ENCODE measurements at regions not wholly inside any gene's neighbourhood (a gene's known extent, or its start where the extent isn't known, plus 50 kb on each side); places are given as distances from the start of the nearest gene placed in this dataset.
"Not testable (repeated sequence)": the region's sequence is repeated elsewhere in the genome, so short reads cannot be mapped to it uniquely, and the experiment has no call there.

DNA sequence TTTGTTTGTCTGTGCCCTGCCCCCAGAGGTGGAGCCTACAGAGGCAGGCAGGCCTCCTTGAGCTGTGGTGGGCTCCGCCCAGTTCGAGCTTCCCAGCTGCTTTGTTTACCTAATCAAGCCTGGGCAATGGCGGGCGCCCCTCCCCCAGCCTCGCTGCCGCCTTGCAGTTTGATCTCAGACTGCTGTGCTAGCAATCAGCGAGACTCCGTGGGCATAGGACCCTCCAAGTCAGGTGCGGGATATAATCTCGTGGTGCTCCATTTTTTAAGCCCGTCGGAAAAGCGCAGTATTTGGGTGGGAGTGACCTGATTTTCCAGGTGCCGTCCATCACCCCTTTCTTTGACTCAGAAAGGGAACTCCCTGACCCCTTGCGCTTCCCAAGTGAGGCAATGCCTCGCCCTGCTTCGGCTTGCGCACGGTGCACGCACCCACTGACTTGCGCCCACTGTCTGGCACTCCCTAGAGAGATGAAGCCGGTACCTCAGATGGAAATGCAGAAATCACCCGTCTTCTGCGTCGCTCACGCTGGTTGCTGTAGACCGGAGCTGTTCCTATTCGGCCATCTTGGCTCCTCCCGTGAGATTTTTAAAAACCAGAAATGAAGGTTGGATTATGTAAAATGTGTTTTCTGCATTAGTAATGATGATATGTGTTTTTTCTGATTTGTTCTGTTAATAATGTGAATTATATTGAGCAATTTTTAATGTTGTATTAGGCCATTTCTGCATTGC, 59.7 kb downstream of the CYTL1 start:
- DNase-seq (ENCODE audit: low spot score); in situ Hi-C loops (cut with HindIII; ENCODE audit: low sequenced_read_pairs): not testable (repeated sequence)

- in situ Hi-C loops (cut with HindIII; ENCODE audit: low sequenced_read_pairs) = no loop called here
- DNase-seq (ENCODE audit: low spot score) = no peak
Observed at GRCh38 chr4:4960574-4960973, 58.7 kb downstream of the CYTL1 start.

GRCh38 chr4:4961936-4962335, 57.3 kb downstream of the CYTL1 start:
- in situ Hi-C loops (cut with HindIII; ENCODE audit: low sequenced_read_pairs) = no loop called here
- DNase-seq (ENCODE audit: low spot score) = no peak

DNA sequence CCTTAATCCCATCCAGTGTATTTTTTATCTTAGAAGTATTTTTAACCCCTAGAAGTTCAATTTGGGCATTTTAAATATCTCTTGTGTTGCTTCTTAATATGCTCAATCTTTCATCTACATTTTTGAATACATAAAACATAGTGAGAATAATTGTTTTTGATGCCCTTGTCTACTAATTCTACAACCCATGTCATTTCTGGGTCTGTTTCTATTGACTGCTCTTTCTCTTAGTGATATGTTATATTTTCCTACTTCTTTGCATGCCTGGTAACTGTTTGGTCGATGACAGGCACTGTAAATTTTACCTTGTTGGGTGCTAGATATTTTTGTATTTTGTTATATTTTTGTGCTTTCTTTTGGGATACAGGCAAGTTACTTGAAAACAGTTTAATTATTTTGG, 56.3 kb downstream of the CYTL1 start:
- DNase-seq (ENCODE audit: low spot score) = no peak
- in situ Hi-C loops (cut with HindIII; ENCODE audit: low sequenced_read_pairs) = no loop called here
